Lower lobe of right lung (tissue), 2 donors: ENCODE measurements at regions not wholly inside any gene's neighbourhood (a gene's known extent, or its start where the extent isn't known, plus 50 kb on each side); places are given as distances from the start of the nearest gene placed in this dataset.

Experiments
- ATAC-seq, 2 donors: fragments of 200-7000 bp; cut with Tn5 transposase; one replicate each; pipeline ENCODE4 v1.9.1; 2020 to 2022; ENCODE audit warnings: mild to moderate bottlenecking in 2 of 2, moderate library complexity in 2 of 2
- DNase-seq: peaks from one replicate; pipeline ENCODE4 v3.0.0-alpha.2; 2020
- H3K27ac ChIP-seq: fragments of 200-600 bp; one replicate; pipeline ENCODE4 v1.8.0; 2022
- H3K27me3 ChIP-seq: fragments of 200-600 bp; one replicate; pipeline ENCODE4 v1.8.0; 2022; ENCODE audit warnings: low read depth
- H3K36me3 ChIP-seq: fragments of 200-600 bp; one replicate; pipeline ENCODE4 v1.8.0; 2022; ENCODE audit warnings: mild to moderate bottlenecking
- H3K4me1 ChIP-seq: fragments of 200-600 bp; one replicate; pipeline ENCODE4 v1.8.0; 2022
- H3K4me3 ChIP-seq: fragments of 200-600 bp; one replicate; pipeline ENCODE4 v1.8.0; 2022; ENCODE audit warnings: mild to moderate bottlenecking
- H3K9me3 ChIP-seq: fragments of 200-600 bp; one replicate; pipeline ENCODE4 v1.8.0; 2022
- CTCF ChIP-seq: fragments of 200-600 bp; IDR thresholded peaks from one replicate; pipeline ENCODE4 v1.8.0; 2022; ENCODE audit warnings: antibody characterized with exemption, mild to moderate bottlenecking
- intact Hi-C: fragments of 100-400 bp; cut with DNase I; formaldehyde crosslinking; loops from one replicate; pipeline ENCODE4 v1.11.0; 2022
- donor health status: DM: no; HTN: yes; CAD: no; lungs with severe emphysema.

- Histone ChIP-seq H3K27ac (peak overlapping the region; percentile 69), H3K4me1 (peaks cover 12% of the 10 kb centered on the region), H3K36me3 (no peaks in the 10 kb centered on the region), H3K27me3 (no peaks in the 10 kb centered on the region), H3K9me3 (no peaks in the 10 kb centered on the region), H3K4me3 (no peak overlapping the region)
- DNase-seq, result no peak
- intact Hi-C loops, result no loop called here
- no peak for TF ChIP-seq CTCF
- ATAC-seq, result peak; percentile 52 to 65
Observed at GRCh38 chr13:109655206-109655600, 131.2 kb downstream of the IRS2 start.

GRCh38 chr13:109654341-109655205, 131.8 kb downstream of the IRS2 start:
- intact Hi-C loops, result no loop called here
- DNase-seq (no peak), ATAC-seq (peak; percentile 78 to 88)
- Histone ChIP-seq H3K27ac (peak overlapping the region; percentile 69), H3K36me3 (no peaks in the 10 kb centered on the region), H3K27me3 (no peaks in the 10 kb centered on the region), H3K9me3 (no peaks in the 10 kb centered on the region), H3K4me3 (no peak overlapping the region), H3K4me1 (peaks cover 12% of the 10 kb centered on the region)
- TF ChIP-seq CTCF, result no peak

GRCh38 chr13:109652531-109652930, 133.9 kb downstream of the IRS2 start:
- H3K27ac ChIP-seq, result peak overlapping the region; percentile 38
- intact Hi-C loops, result no loop called here
- no peak for ATAC-seq
- TF ChIP-seq CTCF, result no peak
- H3K4me3 ChIP-seq, result no peak overlapping the region
- DNase-seq, result no peak
- no peaks in the 10 kb centered on the region for H3K9me3 ChIP-seq
- H3K36me3 ChIP-seq, result no peaks in the 10 kb centered on the region
- H3K4me1 ChIP-seq, result peaks cover 12% of the 10 kb centered on the region
- no peaks in the 10 kb centered on the region for H3K27me3 ChIP-seq

GRCh38 chr13:109651854-109652253, 134.5 kb downstream of the IRS2 start:
- no peaks in the 10 kb centered on the region for H3K27me3 ChIP-seq
- H3K27ac ChIP-seq, result peak overlapping the region; percentile 38
- no peaks in the 10 kb centered on the region for H3K36me3 ChIP-seq
- H3K4me3 ChIP-seq, result no peak overlapping the region
- DNase-seq (no peak), ATAC-seq (peak; percentile 22 to 41)
- TF ChIP-seq CTCF, result no peak
- intact Hi-C loops, result no loop called here
- peaks cover 12% of the 10 kb centered on the region for H3K4me1 ChIP-seq
- no peaks in the 10 kb centered on the region for H3K9me3 ChIP-seq

GRCh38 chr13:109651311-109651710, 135.1 kb downstream of the IRS2 start:
- intact Hi-C loops, result no loop called here
- DNase-seq, result no peak
- Histone ChIP-seq H3K27me3 (no peaks in the 10 kb centered on the region), H3K27ac (peak overlapping the region; percentile 38), H3K4me3 (no peak overlapping the region), H3K4me1 (peaks cover 12% of the 10 kb centered on the region), H3K9me3 (no peaks in the 10 kb centered on the region), H3K36me3 (no peaks in the 10 kb centered on the region)
- ATAC-seq, result no peak
- TF ChIP-seq CTCF, result no peak
